ENCODE measurements at regions not wholly inside any gene's neighbourhood (a gene's known extent, or its start where the extent isn't known, plus 50 kb on each side); places are given as distances from the start of the nearest gene placed in this dataset.
"Not testable (repeated sequence)": the region's sequence is repeated elsewhere in the genome, so short reads cannot be mapped to it uniquely, and the experiment has no call there.

- H3K36me3 Mint-ChIP-seq = no peaks in the 10 kb centered on the region
- ATAC-seq (no peak), DNase-seq (no peak)
- peaks cover 0 to 7% (median 0%) of the 10 kb centered on the region in 11 donors for H3K9me3 Mint-ChIP-seq
- ChIA-PET POLR2A (no interaction called here), CTCF (no interaction called here)
- H3K27ac Mint-ChIP-seq = no peak overlapping the region
- Histone ChIP-seq H3K4me1 (ENCODE audit: control insufficient read depth in 2 of 2, insufficient read depth in 2 of 2, low read length in 2 of 2) (no peaks in the 10 kb centered on the region), H3K9me3 (ENCODE audit: control insufficient read depth in 2 of 3, low read length in 3 of 3) (no peaks in the 10 kb centered on the region), H3K27me3 (ENCODE audit: control insufficient read depth in 2 of 2, insufficient read depth in 2 of 2, low read length in 2 of 2) (no peaks in the 10 kb centered on the region), H3K27ac (ENCODE audit: low read depth, low read length) (no peak overlapping the region), H3K4me3 (ENCODE audit: low read length) (no peak overlapping the region), H3K36me3 (ENCODE audit: control insufficient read depth in 2 of 3, insufficient read depth in 3 of 3, low read length in 3 of 3) (no peaks in the 10 kb centered on the region)
- H3K4me3 Mint-ChIP-seq = no peak overlapping the region
- intact Hi-C loops (cut with micrococcal nuclease) = no loop called here
- H3K4me1 Mint-ChIP-seq = no peaks in the 10 kb centered on the region
- no peaks in the 10 kb centered on the region for H3K27me3 Mint-ChIP-seq
Measured at GRCh38 chr5:101782352-101783103, 513.6 kb downstream of the SLCO4C1 start.

- H3K27me3 ChIP-seq (ENCODE audit: control insufficient read depth in 2 of 2, insufficient read depth in 2 of 2, low read length in 2 of 2) = no peaks in the 10 kb centered on the region
- Mint-ChIP-seq H3K27ac (no peak overlapping the region), H3K36me3 (no peaks in the 10 kb centered on the region), H3K4me3 (no peak overlapping the region), H3K9me3 (peaks cover 0 to 13% (median 5%) of the 10 kb centered on the region in 11 donors), H3K4me1 (no peaks in the 10 kb centered on the region), H3K27me3 (no peaks in the 10 kb centered on the region)
- POLR2A ChIA-PET = no interaction called here
- H3K27ac ChIP-seq (ENCODE audit: low read depth, low read length) = no peak overlapping the region
- no peaks in the 10 kb centered on the region for H3K36me3 ChIP-seq (ENCODE audit: control insufficient read depth in 2 of 3, insufficient read depth in 3 of 3, low read length in 3 of 3)
- no peak for DNase-seq
- intact Hi-C loops (cut with micrococcal nuclease) = no loop called here
- ATAC-seq = no peak
- no peak overlapping the region for H3K4me3 ChIP-seq (ENCODE audit: low read length)
- CTCF ChIA-PET = no interaction called here
- H3K4me1 ChIP-seq (ENCODE audit: control insufficient read depth in 2 of 2, insufficient read depth in 2 of 2, low read length in 2 of 2) = no peaks in the 10 kb centered on the region
- H3K9me3 ChIP-seq (ENCODE audit: control insufficient read depth in 2 of 3, low read length in 3 of 3) = no peaks in the 10 kb centered on the region
Measured at GRCh38 chr5:101751105-101751504, 545.0 kb downstream of the SLCO4C1 start.

GRCh38 chr5:101743000-101743399, 553.1 kb downstream of the SLCO4C1 start:
- H3K27me3 ChIP-seq (ENCODE audit: control insufficient read depth in 2 of 2, insufficient read depth in 2 of 2, low read length in 2 of 2); ATAC-seq; H3K4me3 ChIP-seq (ENCODE audit: low read length); H3K4me3 Mint-ChIP-seq; H3K36me3 ChIP-seq (ENCODE audit: control insufficient read depth in 2 of 3, insufficient read depth in 3 of 3, low read length in 3 of 3); DNase-seq; H3K36me3 Mint-ChIP-seq; H3K27ac ChIP-seq (ENCODE audit: low read depth, low read length); H3K4me1 ChIP-seq (ENCODE audit: control insufficient read depth in 2 of 2, insufficient read depth in 2 of 2, low read length in 2 of 2); H3K9me3 ChIP-seq (ENCODE audit: control insufficient read depth in 2 of 3, low read length in 3 of 3); H3K27ac Mint-ChIP-seq; H3K27me3 Mint-ChIP-seq; POLR2A ChIA-PET; intact Hi-C loops (cut with micrococcal nuclease); CTCF ChIA-PET; H3K4me1 Mint-ChIP-seq: not testable (repeated sequence)
- H3K9me3 Mint-ChIP-seq = peaks cover 0 to 12% (median 4%) of the 10 kb centered on the region in 11 donors

GRCh38 chr5:101728933-101729332, 567.2 kb downstream of the SLCO4C1 start:
- H3K4me1 Mint-ChIP-seq = no peaks in the 10 kb centered on the region
- POLR2A ChIA-PET = no interaction called here

GRCh38 chr5:101721543-101721942, 574.5 kb downstream of the SLCO4C1 start:
- Mint-ChIP-seq H3K9me3 (peaks cover 0 to 5% (median 0%) of the 10 kb centered on the region in 11 donors), H3K36me3 (peaks cover 0 to 4% (median 0%) of the 10 kb centered on the region in 5 donors), H3K27ac (no peak overlapping the region), H3K4me3 (no peak overlapping the region), H3K27me3 (no peaks in the 10 kb centered on the region), H3K4me1 (no peaks in the 10 kb centered on the region)
- intact Hi-C loops (cut with micrococcal nuclease) = no loop called here
- Histone ChIP-seq H3K4me1 (ENCODE audit: control insufficient read depth in 2 of 2, insufficient read depth in 2 of 2, low read length in 2 of 2) (no peaks in the 10 kb centered on the region), H3K36me3 (ENCODE audit: control insufficient read depth in 2 of 3, insufficient read depth in 3 of 3, low read length in 3 of 3) (no peaks in the 10 kb centered on the region), H3K27ac (ENCODE audit: low read depth, low read length) (no peak overlapping the region), H3K27me3 (ENCODE audit: control insufficient read depth in 2 of 2, insufficient read depth in 2 of 2, low read length in 2 of 2) (no peaks in the 10 kb centered on the region), H3K9me3 (ENCODE audit: control insufficient read depth in 2 of 3, low read length in 3 of 3) (no peaks in the 10 kb centered on the region), H3K4me3 (ENCODE audit: low read length) (no peak overlapping the region)
- no peak for DNase-seq
- POLR2A ChIA-PET = no interaction called here
- no peak for ATAC-seq
- CTCF ChIA-PET = no interaction called here

More at GRCh38 chr5:101728933-101729332, 567.2 kb downstream of the SLCO4C1 start:
- H3K36me3 ChIP-seq (ENCODE audit: control insufficient read depth in 2 of 3, insufficient read depth in 3 of 3, low read length in 3 of 3) = no peaks in the 10 kb centered on the region
- H3K4me1 ChIP-seq (ENCODE audit: control insufficient read depth in 2 of 2, insufficient read depth in 2 of 2, low read length in 2 of 2) = no peaks in the 10 kb centered on the region
- no peak overlapping the region for H3K27ac ChIP-seq (ENCODE audit: low read depth, low read length)
- no peak overlapping the region for H3K4me3 ChIP-seq (ENCODE audit: low read length)
- no peak for DNase-seq
- H3K4me3 Mint-ChIP-seq = no peak overlapping the region
- H3K36me3 Mint-ChIP-seq = no peaks in the 10 kb centered on the region
- no peaks in the 10 kb centered on the region for H3K27me3 ChIP-seq (ENCODE audit: control insufficient read depth in 2 of 2, insufficient read depth in 2 of 2, low read length in 2 of 2)
- H3K27me3 Mint-ChIP-seq = peaks cover 0 to 5% (median 0%) of the 10 kb centered on the region in 5 donors
- CTCF ChIA-PET = no interaction called here
- peaks cover 0 to 9% (median 0%) of the 10 kb centered on the region in 11 donors for H3K9me3 Mint-ChIP-seq
- no peak overlapping the region for H3K27ac Mint-ChIP-seq
- no peak for ATAC-seq
- intact Hi-C loops (cut with micrococcal nuclease) = no loop called here
- no peaks in the 10 kb centered on the region for H3K9me3 ChIP-seq (ENCODE audit: control insufficient read depth in 2 of 3, low read length in 3 of 3)

- no peak overlapping the region for H3K27ac ChIP-seq (ENCODE audit: low read depth, low read length)
- POLR2A ChIA-PET = no interaction called here
- ATAC-seq (no peak), DNase-seq (no peak)
- no peaks in the 10 kb centered on the region for H3K36me3 ChIP-seq (ENCODE audit: control insufficient read depth in 2 of 3, insufficient read depth in 3 of 3, low read length in 3 of 3)
- Mint-ChIP-seq H3K36me3 (peaks cover 0 to 4% (median 0%) of the 10 kb centered on the region in 5 donors), H3K4me3 (no peak overlapping the region), H3K9me3 (peaks cover 0 to 5% (median 0%) of the 10 kb centered on the region in 11 donors), H3K4me1 (no peaks in the 10 kb centered on the region), H3K27ac (no peak overlapping the region), H3K27me3 (no peaks in the 10 kb centered on the region)
- no peaks in the 10 kb centered on the region for H3K4me1 ChIP-seq (ENCODE audit: control insufficient read depth in 2 of 2, insufficient read depth in 2 of 2, low read length in 2 of 2)
- intact Hi-C loops (cut with micrococcal nuclease) = no loop called here
- no peaks in the 10 kb centered on the region for H3K27me3 ChIP-seq (ENCODE audit: control insufficient read depth in 2 of 2, insufficient read depth in 2 of 2, low read length in 2 of 2)
- no peak overlapping the region for H3K4me3 ChIP-seq (ENCODE audit: low read length)
- H3K9me3 ChIP-seq (ENCODE audit: control insufficient read depth in 2 of 3, low read length in 3 of 3) = no peaks in the 10 kb centered on the region
- CTCF ChIA-PET = no interaction called here
Measured at GRCh38 chr5:101720033-101720432, 576.1 kb downstream of the SLCO4C1 start.

- Histone ChIP-seq H3K4me1 (ENCODE audit: control insufficient read depth in 2 of 2, insufficient read depth in 2 of 2, low read length in 2 of 2) (no peaks in the 10 kb centered on the region), H3K27me3 (ENCODE audit: control insufficient read depth in 2 of 2, insufficient read depth in 2 of 2, low read length in 2 of 2) (no peaks in the 10 kb centered on the region), H3K36me3 (ENCODE audit: control insufficient read depth in 2 of 3, insufficient read depth in 3 of 3, low read length in 3 of 3) (no peaks in the 10 kb centered on the region), H3K4me3 (ENCODE audit: low read length) (no peak overlapping the region), H3K27ac (ENCODE audit: low read depth, low read length) (no peak overlapping the region), H3K9me3 (ENCODE audit: control insufficient read depth in 2 of 3, low read length in 3 of 3) (no peaks in the 10 kb centered on the region)
- intact Hi-C loops (cut with micrococcal nuclease) = no loop called here
- no peak for ATAC-seq
- ChIA-PET CTCF (no interaction called here), POLR2A (no interaction called here)
- no peak overlapping the region for H3K4me3 Mint-ChIP-seq
- H3K27me3 Mint-ChIP-seq = no peaks in the 10 kb centered on the region
- H3K36me3 Mint-ChIP-seq = peaks cover 0 to 4% (median 0%) of the 10 kb centered on the region in 5 donors
- H3K27ac Mint-ChIP-seq = no peak overlapping the region
- no peaks in the 10 kb centered on the region for H3K4me1 Mint-ChIP-seq
- no peak for DNase-seq
- peaks cover 0 to 11% (median 3%) of the 10 kb centered on the region in 11 donors for H3K9me3 Mint-ChIP-seq
Measured at GRCh38 chr5:101717721-101718120, 578.4 kb downstream of the SLCO4C1 start.

Measured in naive thymus-derived CD4-positive, alpha-beta T cell (primary cell).